ENCODE measurements at regions not wholly inside any gene's neighbourhood (a gene's known extent, or its start where the extent isn't known, plus 50 kb on each side); places are given as distances from the start of the nearest gene placed in this dataset.

- BruUV-seq (replicated peaks), result no TSS peak
- FAIRE-seq, result no peak
- CTCF ChIA-PET, result no interaction called here
Measured at GRCh38 chr7:136533732-136534131, 334.7 kb upstream of the CHRM2 start.

More at GRCh38 chr7:136533732-136534131, 334.7 kb upstream of the CHRM2 start:
- Histone ChIP-seq H3K79me2 (ENCODE audit: control insufficient read depth, insufficient read depth, low read length) (no peaks in the 10 kb centered on the region), H3K4me2 (ENCODE audit: insufficient read depth, low read length) (no peak overlapping the region), H3K9me1 (replicated peaks; ENCODE audit: control insufficient read depth, extremely low read depth, insufficient read depth, low read length) (no peaks in the 10 kb centered on the region), H3K4me1 (ENCODE audit: control insufficient read depth, extremely low read depth, insufficient read depth, low read length) (no peaks in the 10 kb centered on the region), H2AFZ (ENCODE audit: low read depth, low read length) (no peak overlapping the region), H3K9me3 (replicated peaks; ENCODE audit: control insufficient read depth, insufficient read depth, low read length) (no peaks in the 10 kb centered on the region), H3K4me3 (replicated peaks in 1 of 3; ENCODE audit: insufficient read depth in 1 of 3, low read depth in 1 of 3, low read length in 3 of 3) (no peak overlapping the region), H3K27me3 (ENCODE audit: control insufficient read depth in 2 of 2, insufficient read depth in 2 of 2, low read length in 2 of 2) (no peaks in the 10 kb centered on the region), H3K27ac (ENCODE audit: insufficient read depth, low read depth, low read length) (no peak overlapping the region), H3K36me3 (ENCODE audit: control insufficient read depth in 2 of 2, extremely low read depth in 1 of 2, insufficient read depth in 2 of 2, low read length in 2 of 2) (no peaks in the 10 kb centered on the region), H4K20me1 (replicated peaks; ENCODE audit: control insufficient read depth, extremely low read depth, insufficient read depth, low read length) (no peaks in the 10 kb centered on the region), H3K9ac (replicated peaks; ENCODE audit: extremely low read depth, insufficient read depth, low read length) (no peak overlapping the region)
- DNase-seq (ENCODE audit: low read depth, low spot score), result no peak
- dilution Hi-C loops (cut with MboI; ENCODE audit: extremely low pct_ligation_motif_present, low sequenced_read_pairs), result no loop called here
- POLR2A ChIA-PET, result no interaction called here
- TF ChIP-seq CTCF (IDR thresholded peaks at IDR 0.05; ENCODE audit: extremely low read depth in 1 of 2, insufficient read depth in 1 of 2, low read depth in 1 of 2, low read length in 2 of 2) (no peak), EZH2 (IDR thresholded peaks at IDR 0.05; ENCODE audit: borderline replicate concordance, low read depth, low read length, severe bottlenecking) (no peak), MYC (IDR thresholded peaks at IDR 0.05; ENCODE audit: low read depth, low read length) (no peak), POLR2AphosphoS5 (IDR thresholded peaks at IDR 0.05; ENCODE audit: insufficient read depth, low read depth, low read length) (no peak), JUN (IDR thresholded peaks at IDR 0.05; ENCODE audit: borderline replicate concordance, insufficient read depth, insufficient read length, low read depth) (no peak), FOS (IDR thresholded peaks at IDR 0.05; ENCODE audit: borderline replicate concordance, insufficient read depth, low read length) (no peak), POLR2A (IDR thresholded peaks at IDR 0.05; ENCODE audit: low read depth, low read length) (no peak), MAX (IDR thresholded peaks at IDR 0.05; ENCODE audit: insufficient read depth, insufficient read length) (no peak), GATA2 (IDR thresholded peaks at IDR 0.05; ENCODE audit: insufficient read depth, insufficient read length, low read depth, low read length) (no peak)
- intact Hi-C loops (cut with micrococcal nuclease), result no loop called here

Measured in endothelial cell of umbilical vein (primary cell).